ENCODE measurements at regions not wholly inside any gene's neighbourhood (a gene's known extent, or its start where the extent isn't known, plus 50 kb on each side); places are given as distances from the start of the nearest gene placed in this dataset.

DNA sequence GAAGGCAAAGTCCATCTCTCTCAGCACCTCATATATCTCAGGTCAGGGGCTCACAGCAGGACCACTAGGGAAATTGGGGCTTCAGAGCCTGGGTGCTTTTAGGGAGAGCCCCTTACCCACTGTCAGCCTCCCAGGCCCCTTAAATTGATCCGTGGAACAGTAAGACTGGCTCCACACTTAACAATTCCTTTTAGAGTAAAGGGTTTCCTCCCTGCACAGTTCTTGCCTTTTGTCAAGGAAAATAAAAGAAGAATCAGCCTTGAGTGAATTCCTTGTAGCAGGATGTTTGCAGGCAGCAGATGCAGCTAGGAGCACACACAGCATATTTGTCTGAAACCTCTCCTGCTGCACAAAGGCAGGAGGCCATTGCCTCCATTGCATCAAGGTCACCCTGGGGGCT, 184.9 kb downstream of the SEC16B start:
- DNase-seq = no peak

DNA sequence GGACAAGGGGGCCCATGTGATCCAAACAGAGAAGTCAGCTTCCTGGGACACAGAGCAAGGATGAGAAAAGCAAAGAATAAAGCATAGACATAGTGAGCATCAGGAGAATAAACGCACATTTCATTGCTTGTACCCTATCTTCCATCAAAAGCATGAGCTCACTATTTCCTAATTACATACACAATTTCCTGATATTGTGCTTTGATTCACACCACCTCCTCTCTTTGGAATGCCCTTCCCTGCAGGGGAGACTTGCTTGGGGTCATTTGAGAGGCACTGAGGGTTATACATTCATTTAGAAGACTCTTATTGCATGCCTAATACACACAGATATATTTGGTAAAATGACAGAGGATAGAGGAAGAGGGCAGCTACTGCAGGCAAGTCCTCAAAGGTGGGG, 185.4 kb downstream of the SEC16B start:
- DNase-seq = no peak

DNA sequence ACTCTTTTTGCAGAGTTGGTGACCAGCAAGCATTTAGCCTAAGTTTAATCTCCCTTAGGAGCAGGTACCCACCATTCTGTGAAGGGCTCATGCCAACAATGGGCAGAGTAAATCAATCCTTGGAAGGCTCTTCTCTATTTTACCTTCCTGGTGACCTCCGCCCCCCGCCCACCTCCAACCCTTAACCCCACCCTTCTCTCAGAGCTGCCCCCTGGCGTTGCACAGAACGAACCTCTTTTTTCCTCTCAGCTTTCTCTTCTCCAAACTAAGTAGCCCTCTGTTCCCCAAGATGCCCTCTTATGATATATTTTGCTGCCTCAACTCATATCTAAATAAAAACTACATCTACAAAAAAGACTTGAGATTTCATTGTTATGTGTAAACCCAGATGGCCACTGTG, 186.8 kb downstream of the SEC16B start:
- DNase-seq = no peak

DNA sequence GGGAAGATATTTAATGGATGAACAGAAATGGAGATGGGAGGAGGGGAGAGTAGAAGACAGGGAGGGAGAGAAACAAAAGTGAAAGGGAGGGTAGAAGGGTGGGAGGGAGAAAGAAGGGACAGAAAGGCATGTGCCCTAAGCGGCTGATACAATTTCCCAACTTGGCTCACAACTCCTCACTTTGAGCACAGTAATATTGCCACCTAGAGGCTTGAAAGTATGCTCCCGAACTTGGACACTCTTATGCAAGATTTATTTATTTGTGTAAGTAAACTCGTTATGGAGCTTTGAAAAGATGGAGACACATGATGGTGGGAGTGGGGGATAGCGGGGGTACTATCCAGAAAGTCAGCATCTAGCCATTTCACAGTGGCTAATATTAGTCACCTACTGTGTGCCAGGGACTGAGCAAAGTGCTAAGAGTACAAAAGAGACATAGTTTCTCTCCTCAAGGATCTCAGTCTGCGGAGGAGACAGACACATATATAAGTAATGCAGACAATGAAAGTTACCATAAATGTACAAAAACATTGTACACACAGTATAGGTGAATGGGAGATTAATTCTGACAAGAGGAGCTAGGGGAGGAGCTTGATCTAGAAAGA, 189.7 kb downstream of the SEC16B start:
- DNase-seq = peak; percentile 37 to 73

DNA sequence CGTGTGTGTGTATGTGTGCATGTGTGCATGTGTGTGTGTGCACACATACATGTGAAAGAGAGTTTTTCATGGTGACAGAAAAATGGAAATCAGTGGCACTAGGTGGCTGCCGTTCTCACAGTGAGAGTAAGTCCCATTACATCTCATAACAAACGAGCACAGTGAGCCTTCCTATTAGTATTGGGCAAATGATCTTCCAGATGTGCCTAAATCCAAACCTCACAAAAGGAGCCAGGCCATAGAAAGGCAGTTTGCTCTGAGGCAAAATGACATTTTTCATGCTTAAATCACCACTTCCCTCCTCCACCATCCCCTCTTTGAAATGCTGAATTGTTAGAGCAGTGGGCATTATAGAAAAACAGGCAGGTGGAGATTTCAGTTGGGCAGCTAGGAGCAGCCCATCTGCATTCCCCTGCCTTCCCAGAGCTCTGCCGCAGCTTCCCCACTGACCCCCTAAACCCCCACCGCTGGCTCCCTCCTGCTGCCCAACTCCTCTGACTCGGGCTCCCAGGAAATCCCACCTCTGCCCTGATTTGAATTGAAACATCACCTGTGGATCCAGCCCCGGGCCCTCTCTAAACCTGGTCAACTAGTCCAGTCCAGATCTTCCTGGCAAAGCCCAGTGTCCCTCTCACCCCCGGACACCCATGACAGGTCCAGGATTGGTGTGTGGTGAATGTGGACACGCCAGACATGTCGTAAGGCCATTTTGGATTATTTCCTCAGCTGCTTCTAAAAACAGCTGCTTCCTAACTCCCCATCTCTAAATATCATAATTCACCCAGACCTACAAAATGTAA, 190.5 kb downstream of the SEC16B start:
- DNase-seq = no peak

DNA sequence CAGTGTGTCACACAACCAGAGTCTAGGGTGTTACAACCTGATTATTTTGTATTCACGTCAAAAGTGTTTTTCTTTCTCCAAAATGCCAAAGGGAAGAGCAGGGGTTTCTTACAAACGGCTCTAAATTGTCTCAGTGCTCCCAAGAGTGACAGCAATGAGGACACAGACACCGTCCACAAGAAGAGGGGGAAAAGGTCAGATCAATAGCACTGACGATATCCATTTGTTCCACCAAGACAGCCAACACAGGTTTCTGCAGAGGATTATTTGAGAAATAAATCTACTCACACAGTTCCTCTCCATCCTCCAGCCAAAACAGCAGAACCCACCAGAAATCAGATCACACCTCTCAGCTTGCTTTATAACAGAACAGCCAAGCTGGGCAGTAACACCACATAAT, 193.9 kb downstream of the SEC16B start:
- no peak for DNase-seq

DNA sequence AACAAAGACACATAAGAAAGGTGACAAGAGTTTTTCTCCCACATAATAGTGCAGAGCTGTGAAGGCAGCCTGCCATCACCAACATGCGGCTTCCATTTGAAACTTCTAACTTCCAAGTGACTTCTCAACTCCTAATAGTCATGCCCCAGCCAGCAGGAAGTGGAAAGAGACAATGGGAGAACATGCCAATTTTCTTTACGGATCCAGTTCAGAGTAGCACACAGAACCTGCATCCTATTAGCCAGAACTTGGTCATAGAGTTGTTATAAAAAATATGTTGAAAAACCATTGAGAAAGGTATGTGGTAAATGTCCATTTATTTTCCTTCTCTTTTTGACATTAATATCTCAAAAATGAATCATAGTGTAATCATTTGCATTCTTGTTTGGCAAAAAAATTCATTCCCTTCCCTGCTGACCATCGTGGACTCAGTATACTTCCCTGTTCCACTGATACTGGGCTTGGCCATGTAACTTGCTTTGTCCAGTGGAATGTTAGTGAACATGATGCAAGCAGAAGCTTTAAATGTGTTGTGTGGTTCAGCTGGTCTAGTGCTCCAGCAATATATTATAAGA, 197.4 kb downstream of the SEC16B start:
- no peak for DNase-seq

DNA sequence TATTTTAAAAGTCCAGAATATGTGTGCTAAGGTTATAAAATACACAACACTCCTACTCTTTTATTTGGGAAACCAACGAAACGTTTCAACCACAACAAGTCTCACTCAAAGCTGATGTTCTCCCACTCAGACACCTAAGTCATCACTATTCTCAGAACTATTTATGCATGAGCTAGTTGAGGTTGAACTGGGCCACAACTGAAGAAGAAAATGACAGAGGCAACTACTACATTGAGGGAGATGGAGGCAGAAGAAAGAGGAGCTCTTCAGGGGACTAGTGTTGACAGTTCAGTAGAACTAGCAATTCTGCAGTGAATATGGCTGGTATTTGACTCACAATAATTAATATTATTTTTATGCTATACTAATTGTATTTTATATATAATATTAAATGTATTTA, 198.2 kb downstream of the SEC16B start:
- DNase-seq = no peak

DNA sequence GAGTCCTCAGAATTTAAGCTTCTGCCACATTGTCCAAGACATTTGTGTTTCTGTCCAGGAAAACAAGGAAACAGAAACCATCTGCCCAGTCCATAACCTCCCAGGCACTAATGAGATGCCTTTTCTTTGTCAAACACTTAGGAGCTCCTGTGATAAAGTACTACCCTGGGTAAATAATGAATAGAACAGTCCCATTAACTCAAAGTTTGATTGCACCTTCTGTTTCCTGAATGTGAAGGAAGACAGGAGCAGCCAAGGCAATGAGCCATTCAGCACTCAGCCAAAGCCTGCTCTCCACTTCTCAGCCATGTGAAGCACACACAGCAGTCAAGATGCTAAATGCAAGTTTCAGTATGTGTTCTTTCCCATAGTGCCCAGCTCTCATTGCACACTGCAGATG, 199.8 kb downstream of the SEC16B start:
- no peak for DNase-seq

DNA sequence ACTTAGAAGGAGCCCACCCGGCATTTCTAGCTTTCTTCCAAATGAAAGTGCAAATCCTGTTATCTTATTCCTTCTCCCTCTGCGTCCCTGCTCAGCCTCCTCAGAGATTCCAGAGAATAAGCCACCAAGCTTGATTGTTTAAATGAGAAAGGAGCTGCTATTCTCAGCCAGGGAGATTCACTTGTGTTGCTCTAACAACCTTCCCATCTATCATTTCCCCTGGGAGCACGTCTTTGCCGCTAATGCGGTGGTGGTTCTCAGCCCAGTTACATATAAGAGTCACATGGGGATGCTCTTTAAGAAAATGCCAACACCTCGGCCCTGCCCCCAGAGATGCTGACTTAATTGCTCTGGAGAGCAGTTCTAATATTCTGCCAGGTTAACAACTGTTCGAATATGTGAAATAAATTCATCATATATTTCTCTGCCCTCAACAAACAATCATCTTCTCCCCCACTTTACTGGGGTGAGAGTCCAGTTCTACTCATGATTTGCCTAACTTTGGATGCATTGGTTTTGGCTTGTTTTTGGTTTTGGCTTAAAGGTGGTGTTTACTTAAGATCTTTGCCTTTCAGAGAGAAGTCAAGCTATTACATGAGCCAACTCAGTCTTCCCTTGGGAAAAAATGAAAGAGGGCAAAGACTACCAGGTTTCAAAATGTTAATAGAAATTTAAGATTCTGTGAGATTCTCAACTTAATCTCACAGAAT, 213.9 kb downstream of the SEC16B start:
- DNase-seq = no peak

DNA sequence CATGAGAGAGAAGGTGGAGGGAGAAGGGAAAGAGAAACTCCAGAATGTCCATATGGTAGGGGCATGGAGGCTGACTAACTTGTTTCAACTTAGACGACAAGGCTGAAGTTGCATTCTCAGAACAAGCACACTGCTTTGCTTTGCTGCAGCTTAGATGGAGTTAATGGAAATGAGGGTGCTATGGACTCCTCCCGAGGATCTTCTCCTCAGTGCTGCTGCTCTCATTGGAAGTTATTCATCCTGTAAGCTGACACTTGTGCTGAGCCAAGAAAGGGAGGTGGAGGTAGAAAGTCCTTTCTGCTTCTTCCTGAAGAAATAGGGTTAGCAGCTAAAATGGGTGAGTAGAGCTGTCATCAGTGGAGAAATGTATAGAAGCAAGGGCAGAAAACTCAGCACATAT, 215.3 kb downstream of the SEC16B start:
- no peak for DNase-seq

DNA sequence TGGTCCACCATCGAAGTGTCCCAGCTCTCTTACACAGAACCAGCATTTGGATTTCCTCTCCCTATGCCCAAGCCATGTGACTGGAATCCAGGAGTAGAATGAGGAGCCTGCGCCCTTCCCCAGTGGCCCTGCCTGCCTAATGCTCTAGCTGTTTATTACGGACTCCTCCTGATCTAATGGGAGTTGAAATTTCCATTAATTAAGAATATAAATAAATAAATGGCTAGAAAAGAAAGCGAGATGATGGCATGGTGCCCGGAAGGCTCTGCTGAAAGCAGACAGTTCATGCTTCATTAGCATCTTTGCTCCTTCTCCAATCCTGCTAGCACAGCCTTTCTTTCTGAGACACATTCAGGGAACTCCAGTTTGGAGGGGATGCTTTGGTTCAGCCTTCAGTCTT, 216.2 kb downstream of the SEC16B start:
- no peak for DNase-seq

DNA sequence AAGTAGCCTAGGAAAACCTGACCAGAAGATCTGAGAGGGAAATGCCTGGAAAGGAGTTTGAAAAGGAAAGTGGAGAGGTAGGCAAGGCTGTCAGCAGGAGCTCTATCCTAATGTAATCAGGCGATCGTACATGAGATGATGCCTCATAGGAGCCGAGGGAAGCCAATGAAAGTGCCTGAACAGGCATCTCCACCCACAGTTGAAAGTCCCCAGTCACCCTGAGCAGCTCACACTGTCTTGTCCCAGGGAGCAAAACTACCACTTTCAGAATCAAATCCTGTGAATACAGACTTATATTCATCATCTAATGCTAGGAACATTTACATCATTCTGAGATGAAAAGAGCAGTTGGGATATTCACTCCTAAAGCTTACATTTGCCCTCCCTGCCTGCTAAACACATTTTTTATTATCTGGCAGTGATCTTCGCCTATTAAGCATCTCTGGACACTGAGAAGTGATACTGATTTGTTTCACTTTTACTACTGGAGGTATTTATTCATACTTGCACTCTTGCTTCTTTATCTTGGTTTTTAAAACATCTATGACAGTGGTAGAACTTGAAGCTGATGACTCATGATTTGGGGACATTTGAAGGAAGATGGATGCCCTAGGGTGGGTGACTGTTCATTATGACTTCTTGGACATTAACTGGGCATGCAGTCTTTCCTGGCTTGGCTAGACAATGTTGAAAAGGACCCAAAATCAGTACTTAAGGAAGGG, 221.6 kb downstream of the SEC16B start:
- DNase-seq = no peak

DNA sequence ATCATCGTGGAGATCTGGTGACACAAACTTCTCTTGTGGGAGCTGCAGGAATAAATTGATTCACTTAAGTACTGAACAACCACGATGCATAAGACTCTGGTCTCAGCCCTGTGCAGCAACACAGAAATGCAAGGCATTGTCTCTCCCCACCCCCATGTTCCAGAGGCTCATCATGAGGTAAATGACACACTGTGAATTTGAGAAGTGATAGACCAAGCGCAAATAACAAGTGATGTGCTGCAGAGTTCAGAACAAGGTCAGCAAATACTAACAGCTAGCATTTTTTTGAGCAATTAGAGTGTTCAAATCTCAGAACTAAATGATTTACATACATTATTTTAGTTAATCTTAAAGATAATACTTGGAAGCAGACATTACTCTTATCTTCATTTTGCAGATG, 223.7 kb downstream of the SEC16B start:
- no peak for DNase-seq

DNA sequence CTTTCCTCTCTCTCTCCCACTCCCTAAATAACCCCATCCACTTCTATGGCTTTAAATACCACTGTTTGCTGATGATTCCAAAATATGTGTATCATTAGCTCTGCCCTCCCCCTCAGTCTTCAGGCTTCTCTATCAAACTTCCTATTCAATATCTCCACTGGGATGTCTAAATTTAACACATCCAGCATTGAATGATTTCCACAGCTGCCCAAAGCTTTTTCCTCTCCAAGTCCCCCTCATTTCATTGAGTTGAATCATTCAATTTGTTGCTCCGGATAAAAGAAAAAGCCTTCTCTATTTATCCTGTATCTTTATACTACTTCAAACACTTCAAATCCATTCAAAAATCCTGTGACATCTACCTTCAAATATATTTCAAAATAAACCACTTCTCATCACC, 225.0 kb downstream of the SEC16B start:
- DNase-seq = no peak

DNA sequence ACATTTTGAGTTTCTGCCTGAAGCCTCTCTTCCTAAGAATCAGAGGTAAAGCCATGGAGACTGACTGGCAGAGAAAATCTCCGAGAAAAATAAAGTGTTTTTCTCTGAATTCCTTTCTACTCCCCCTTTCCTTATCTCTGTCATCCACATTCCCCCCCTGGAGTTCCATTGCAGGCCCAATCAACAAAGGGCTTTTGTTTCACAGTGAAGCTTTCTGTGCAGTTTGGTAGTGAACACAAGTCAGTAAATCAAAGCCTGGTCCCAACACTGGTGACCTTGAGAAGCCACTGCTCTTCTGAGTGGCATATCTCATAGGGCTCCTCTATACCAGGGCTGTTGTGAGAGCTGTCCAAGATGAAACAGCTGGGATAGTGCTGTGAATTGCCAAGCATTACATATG, 228.4 kb downstream of the SEC16B start:
- DNase-seq = no peak

DNA sequence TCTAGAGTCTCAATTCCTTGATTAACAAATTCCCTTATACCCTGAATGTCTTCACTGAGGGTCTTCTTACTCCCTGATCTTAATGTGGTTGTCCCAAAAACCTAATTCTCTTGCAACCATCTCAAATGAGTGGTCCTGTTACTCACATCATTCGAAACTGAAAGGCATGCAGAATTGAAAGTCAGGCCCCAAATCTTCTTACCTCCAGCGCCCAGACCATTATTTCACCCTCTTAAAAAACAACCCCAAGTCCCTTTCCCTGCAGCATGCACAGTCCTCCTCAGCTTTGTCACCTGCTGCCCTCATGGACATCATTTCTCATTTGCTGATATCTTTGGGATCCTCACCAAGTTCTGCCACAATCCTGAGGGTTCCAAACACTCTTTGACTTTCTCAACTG, 230.1 kb downstream of the SEC16B start:
- DNase-seq = no peak

DNA sequence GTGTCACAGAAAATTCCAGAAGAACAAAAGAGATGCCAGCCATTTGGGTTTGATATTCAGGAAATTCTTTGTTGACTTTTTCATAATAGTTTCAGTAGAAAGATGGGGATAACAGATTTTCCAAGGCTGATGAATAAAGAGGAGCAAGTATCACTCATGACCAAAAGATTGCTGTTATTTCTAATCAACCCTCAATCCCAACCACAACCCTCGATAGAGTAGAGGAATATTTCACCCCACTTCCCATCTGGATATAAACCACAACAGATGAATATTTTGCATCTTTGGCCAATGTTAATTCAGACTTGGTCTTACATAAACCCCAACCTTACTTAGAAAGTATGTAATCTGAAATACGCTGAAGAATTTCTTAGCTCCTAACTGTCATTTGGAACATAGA, 232.4 kb downstream of the SEC16B start:
- no peak for DNase-seq

DNA sequence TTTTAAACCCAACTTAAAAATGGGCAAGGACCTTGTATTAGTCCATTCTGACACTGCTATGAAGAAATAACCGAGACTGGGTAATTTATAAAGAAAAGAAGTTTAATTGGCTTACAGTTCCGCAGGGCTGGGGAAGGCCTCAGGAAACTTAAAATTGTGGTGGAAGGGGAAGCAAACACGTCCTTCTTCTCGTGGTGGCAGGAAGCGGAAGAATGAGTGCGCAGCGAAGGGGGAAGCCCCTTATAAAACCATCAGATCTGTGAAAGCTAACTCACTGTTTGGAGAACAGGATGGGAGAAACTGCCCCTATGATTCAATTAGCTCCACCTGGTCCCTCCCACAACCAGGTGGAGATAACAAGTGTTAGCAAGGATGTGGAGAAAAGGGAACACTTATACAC, 237.7 kb downstream of the SEC16B start:
- no peak for DNase-seq

DNA sequence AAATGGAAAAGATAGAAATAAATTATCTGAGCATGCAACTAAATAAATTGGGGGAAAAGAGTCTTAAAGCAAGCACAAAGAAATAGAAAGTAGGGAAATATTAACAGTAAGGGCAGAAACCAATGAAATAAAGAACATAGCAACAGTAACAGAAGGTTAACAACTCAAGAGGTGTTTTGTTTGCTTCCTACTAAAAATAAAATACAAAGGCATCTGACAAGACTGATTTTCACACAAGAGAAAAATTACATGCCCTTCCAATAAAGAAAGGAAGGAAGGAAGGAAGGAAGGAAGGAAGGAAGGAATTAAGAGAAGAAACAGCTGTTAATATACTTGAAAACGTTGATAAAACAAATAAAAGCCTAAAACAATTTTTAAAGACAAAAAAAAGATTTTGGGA, 240.2 kb downstream of the SEC16B start:
- no peak for DNase-seq

DNA sequence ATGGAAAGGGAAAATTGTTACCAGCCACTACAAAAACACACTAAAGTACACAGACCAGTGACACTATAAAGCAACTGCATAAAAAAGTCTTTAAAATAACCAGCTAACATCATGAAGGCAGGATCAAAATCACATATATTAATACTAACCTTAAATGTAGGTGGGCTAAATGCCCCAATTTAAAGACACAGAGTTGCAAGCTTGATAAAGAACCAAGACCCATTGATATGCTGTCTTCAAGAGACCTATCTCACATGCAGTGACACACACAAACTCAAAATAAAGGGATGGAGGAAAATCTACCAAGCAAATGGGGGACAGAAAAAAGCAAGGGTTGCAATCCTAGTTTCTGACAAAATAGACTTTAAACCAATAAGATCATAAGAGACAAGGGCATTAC, 246.3 kb downstream of the SEC16B start:
- no peak for DNase-seq

DNA sequence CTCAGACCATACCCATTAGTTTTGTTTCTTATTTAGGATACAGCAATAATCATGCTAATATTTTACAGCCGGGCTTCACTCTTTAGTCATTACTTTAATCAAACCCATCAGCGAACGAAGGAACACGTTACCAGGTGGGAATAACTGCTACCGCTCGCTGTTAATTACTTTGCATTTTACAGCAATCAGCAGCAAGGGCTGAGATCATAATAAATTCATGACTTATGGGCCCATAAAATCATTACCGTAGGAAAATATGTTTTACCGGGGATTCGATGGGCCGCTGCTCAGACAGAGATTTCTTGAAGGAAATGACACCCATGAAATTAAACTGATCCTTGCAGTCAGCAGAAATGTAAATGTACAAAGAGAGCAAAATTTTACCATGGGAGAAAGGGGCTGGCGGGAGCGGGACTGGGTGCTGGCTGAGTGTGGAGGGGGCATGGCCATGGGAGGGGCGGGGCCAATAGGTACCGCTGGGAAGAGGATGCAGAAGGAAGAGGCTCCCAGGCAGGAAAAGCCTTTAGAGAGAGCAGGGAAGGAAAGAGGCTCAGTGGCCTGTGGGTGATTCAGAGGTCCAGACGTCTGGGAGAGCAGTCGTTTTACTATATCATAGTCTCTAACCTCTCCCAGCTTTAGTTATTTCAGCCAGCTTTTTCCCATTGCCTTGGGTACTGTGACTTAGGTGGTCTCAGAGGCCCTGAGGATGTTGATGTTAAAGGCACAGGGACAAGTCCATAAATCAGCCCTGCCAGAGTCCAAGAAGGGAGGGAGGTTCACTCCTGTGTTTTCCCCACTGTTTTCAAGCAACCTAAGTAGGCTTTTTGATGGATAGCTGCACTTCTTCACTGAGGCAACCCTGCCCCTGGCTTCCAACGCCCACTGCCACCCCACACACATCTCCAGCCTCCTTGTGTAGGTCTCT, 258.9 kb downstream of the SEC16B start:
- no peak for DNase-seq
